Activated CD4-positive, alpha-beta memory T cell treated with anti-CD3 and anti-CD28 coated beads, Interleukin-2, amount 10 ng/mL, durations not matched to agents 7 days and 5 days (primary cell): ENCODE measurements at regions not wholly inside any gene's neighbourhood (a gene's known extent, or its start where the extent isn't known, plus 50 kb on each side); places are given as distances from the start of the nearest gene placed in this dataset.
A peak's percentile ranks its signal among the peaks of the same experiment; 100 is the strongest.
"Not testable (repeated sequence)": the region's sequence is repeated elsewhere in the genome, so short reads cannot be mapped to it uniquely, and the experiment has no call there.

ENCODE experiments used
- CTCF ChIA-PET: fragments of 350-600 bp; sonication (Branson Sonifier 250); formaldehyde crosslinking; loops from one replicate; lab custom pipeline; 2021; ENCODE audit warnings: antibody characterized with exemption, inconsistent platforms; lab: Charles Lee
- POLR2A ChIA-PET: fragments of 350-600 bp; sonication (Branson Sonifier 250); formaldehyde crosslinking; loops from one replicate; lab custom pipeline; 2021; ENCODE audit warnings: antibody characterized with exemption; lab: Charles Lee
- DNase-seq: peaks from one replicate; pipeline ENCODE4 v3.0.0-alpha.2; 2020
- H3K27ac Mint-ChIP-seq: one replicate; pipeline ENCODE4 v1.8.0; 2021; ENCODE audit warnings: mild to moderate bottlenecking, mixed read lengths
- H3K27me3 Mint-ChIP-seq: one replicate; pipeline ENCODE4 v1.8.0; 2021; ENCODE audit warnings: mixed read lengths
- H3K36me3 Mint-ChIP-seq: one replicate; pipeline ENCODE4 v1.8.0; 2021; ENCODE audit warnings: low read depth, mixed read lengths
- H3K4me1 Mint-ChIP-seq: one replicate; pipeline ENCODE4 v1.8.0; 2021; ENCODE audit warnings: mixed read lengths
- H3K4me3 Mint-ChIP-seq: one replicate; pipeline ENCODE4 v1.8.0; 2021; ENCODE audit warnings: mild to moderate bottlenecking, mixed read lengths
- H3K9me3 Mint-ChIP-seq: one replicate; pipeline ENCODE4 v1.8.0; 2021; ENCODE audit warnings: mixed read lengths

- H3K36me3 Mint-ChIP-seq = no peaks in the 10 kb centered on the region
- H3K9me3 Mint-ChIP-seq = no peaks in the 10 kb centered on the region
- CTCF ChIA-PET = no interaction called here
These were observed 82.9 kb upstream of the APBB1IP start for GRCh38 chr10:26355241-26355640.

GRCh38 chr10:26357203-26357602 is 80.9 kb upstream of the APBB1IP start:
- Mint-ChIP-seq H3K27me3 (peaks cover 11% of the 10 kb centered on the region), H3K4me1 (no peaks in the 10 kb centered on the region), H3K4me3 (no peak overlapping the region), H3K9me3 (no peaks in the 10 kb centered on the region), H3K27ac (no peak overlapping the region), H3K36me3 (no peaks in the 10 kb centered on the region)
- POLR2A ChIA-PET = no interaction called here
- DNase-seq = no peak
- CTCF ChIA-PET = no interaction called here

More at GRCh38 chr10:26355241-26355640, 82.9 kb upstream of the APBB1IP start:
- H3K27me3 Mint-ChIP-seq = peaks cover 8% of the 10 kb centered on the region
- H3K4me1 Mint-ChIP-seq = no peaks in the 10 kb centered on the region
- no peak for DNase-seq
- H3K27ac Mint-ChIP-seq = no peak overlapping the region
- H3K4me3 Mint-ChIP-seq = no peak overlapping the region
- POLR2A ChIA-PET = no interaction called here

GRCh38 chr10:26358071-26358470 is 80.1 kb upstream of the APBB1IP start:
- Mint-ChIP-seq H3K36me3 (no peaks in the 10 kb centered on the region), H3K9me3 (no peaks in the 10 kb centered on the region), H3K4me3 (no peak overlapping the region), H3K27me3 (peaks cover 11% of the 10 kb centered on the region), H3K4me1 (no peaks in the 10 kb centered on the region), H3K27ac (no peak overlapping the region)
- no peak for DNase-seq
- ChIA-PET POLR2A (no interaction called here), CTCF (no interaction called here)

- no peak overlapping the region for H3K4me3 Mint-ChIP-seq
- CTCF ChIA-PET = interaction anchor here (1.1 kb wide), 1 partner anchor 24 kb away, joined by 3 read pairs; no protein-coding TSS in a partner anchor
- H3K27ac Mint-ChIP-seq = no peak overlapping the region
- H3K27me3 Mint-ChIP-seq = peaks cover 11% of the 10 kb centered on the region
- DNase-seq = no peak
- POLR2A ChIA-PET = no interaction called here
- H3K4me1 Mint-ChIP-seq = no peaks in the 10 kb centered on the region
- H3K36me3 Mint-ChIP-seq = no peaks in the 10 kb centered on the region
- no peaks in the 10 kb centered on the region for H3K9me3 Mint-ChIP-seq
These were observed 78.5 kb upstream of the APBB1IP start for GRCh38 chr10:26359670-26360069.

- no peak overlapping the region for H3K4me3 Mint-ChIP-seq
- no peaks in the 10 kb centered on the region for H3K36me3 Mint-ChIP-seq
- H3K27me3 Mint-ChIP-seq = peaks cover 11% of the 10 kb centered on the region
- no peaks in the 10 kb centered on the region for H3K9me3 Mint-ChIP-seq
- no peaks in the 10 kb centered on the region for H3K4me1 Mint-ChIP-seq
- CTCF ChIA-PET = no interaction called here
- no peak overlapping the region for H3K27ac Mint-ChIP-seq
- POLR2A ChIA-PET = no interaction called here
- DNase-seq = no peak
These were observed 76.8 kb upstream of the APBB1IP start for GRCh38 chr10:26361351-26361750.

GRCh38 chr10:26361971-26362370 is 76.2 kb upstream of the APBB1IP start:
- ChIA-PET POLR2A (no interaction called here), CTCF (no interaction called here)
- Mint-ChIP-seq H3K4me3 (no peak overlapping the region), H3K27ac (no peak overlapping the region), H3K9me3 (no peaks in the 10 kb centered on the region), H3K27me3 (peaks cover 11% of the 10 kb centered on the region), H3K4me1 (no peaks in the 10 kb centered on the region), H3K36me3 (no peaks in the 10 kb centered on the region)
- no peak for DNase-seq

- POLR2A ChIA-PET = no interaction called here
- no peak for DNase-seq
- CTCF ChIA-PET = no interaction called here
- no peaks in the 10 kb centered on the region for H3K36me3 Mint-ChIP-seq
- H3K4me3 Mint-ChIP-seq = no peak overlapping the region
- no peak overlapping the region for H3K27ac Mint-ChIP-seq
- H3K4me1 Mint-ChIP-seq = no peaks in the 10 kb centered on the region
- H3K9me3 Mint-ChIP-seq = no peaks in the 10 kb centered on the region
- peaks cover 5% of the 10 kb centered on the region for H3K27me3 Mint-ChIP-seq
These were observed 72.3 kb upstream of the APBB1IP start for GRCh38 chr10:26365681-26366358.

- H3K27me3 Mint-ChIP-seq, H3K4me3 Mint-ChIP-seq, DNase-seq, H3K9me3 Mint-ChIP-seq, POLR2A ChIA-PET, H3K4me1 Mint-ChIP-seq, H3K27ac Mint-ChIP-seq, H3K36me3 Mint-ChIP-seq: not testable (repeated sequence)
- CTCF ChIA-PET = interaction anchor here (0.6 kb wide), 1 partner anchor 34 kb away, joined by 5 read pairs; no protein-coding TSS in a partner anchor
These were observed 71.1 kb upstream of the APBB1IP start for GRCh38 chr10:26367035-26367434.

GRCh38 chr10:26367771-26368170 is 70.4 kb upstream of the APBB1IP start:
- peak; percentile 31 for DNase-seq
- POLR2A ChIA-PET = no interaction called here
- Mint-ChIP-seq H3K27me3 (peaks cover 5% of the 10 kb centered on the region), H3K27ac (no peak overlapping the region), H3K4me1 (no peaks in the 10 kb centered on the region), H3K4me3 (no peak overlapping the region), H3K9me3 (no peaks in the 10 kb centered on the region), H3K36me3 (no peaks in the 10 kb centered on the region)
- CTCF ChIA-PET = interaction anchor here (0.6 kb wide), 1 partner anchor 35 kb away, joined by 5 read pairs; no protein-coding TSS in a partner anchor

GRCh38 chr10:26368463-26368862 is 69.7 kb upstream of the APBB1IP start:
- H3K4me1 Mint-ChIP-seq = no peaks in the 10 kb centered on the region
- H3K4me3 Mint-ChIP-seq = no peak overlapping the region
- no peak for DNase-seq
- peaks cover 5% of the 10 kb centered on the region for H3K27me3 Mint-ChIP-seq
- CTCF ChIA-PET = no interaction called here
- no peaks in the 10 kb centered on the region for H3K9me3 Mint-ChIP-seq
- H3K27ac Mint-ChIP-seq = no peak overlapping the region
- H3K36me3 Mint-ChIP-seq = no peaks in the 10 kb centered on the region
- POLR2A ChIA-PET = interaction anchor here (0.6 kb wide), 1 partner anchor 328 kb away, joined by 3 read pairs; no protein-coding TSS in a partner anchor

- H3K9me3 Mint-ChIP-seq = no peaks in the 10 kb centered on the region
- no peaks in the 10 kb centered on the region for H3K36me3 Mint-ChIP-seq
- peaks cover 9% of the 10 kb centered on the region for H3K27me3 Mint-ChIP-seq
- no peak overlapping the region for H3K4me3 Mint-ChIP-seq
- ChIA-PET POLR2A (no interaction called here), CTCF (no interaction called here)
- no peak overlapping the region for H3K27ac Mint-ChIP-seq
- no peaks in the 10 kb centered on the region for H3K4me1 Mint-ChIP-seq
- no peak for DNase-seq
These were observed 65.4 kb upstream of the APBB1IP start for GRCh38 chr10:26372513-26373354.

GRCh38 chr10:26374426-26374825 is 63.7 kb upstream of the APBB1IP start:
- Mint-ChIP-seq H3K9me3 (no peaks in the 10 kb centered on the region), H3K36me3 (no peaks in the 10 kb centered on the region), H3K27ac (no peak overlapping the region), H3K4me1 (no peaks in the 10 kb centered on the region), H3K27me3 (peaks cover 7% of the 10 kb centered on the region), H3K4me3 (no peak overlapping the region)
- ChIA-PET CTCF (no interaction called here), POLR2A (no interaction called here)
- no peak for DNase-seq

GRCh38 chr10:26377224-26377810 is 60.8 kb upstream of the APBB1IP start:
- H3K4me3 Mint-ChIP-seq, DNase-seq, H3K27me3 Mint-ChIP-seq, H3K9me3 Mint-ChIP-seq, POLR2A ChIA-PET, H3K36me3 Mint-ChIP-seq, H3K27ac Mint-ChIP-seq, H3K4me1 Mint-ChIP-seq, CTCF ChIA-PET: not testable (repeated sequence)
